ENCODE measurements at regions not wholly inside any gene's neighbourhood (a gene's known extent, or its start where the extent isn't known, plus 50 kb on each side); places are given as distances from the start of the nearest gene placed in this dataset.
"Not testable (repeated sequence)": the region's sequence is repeated elsewhere in the genome, so short reads cannot be mapped to it uniquely, and the experiment has no call there.

DNA sequence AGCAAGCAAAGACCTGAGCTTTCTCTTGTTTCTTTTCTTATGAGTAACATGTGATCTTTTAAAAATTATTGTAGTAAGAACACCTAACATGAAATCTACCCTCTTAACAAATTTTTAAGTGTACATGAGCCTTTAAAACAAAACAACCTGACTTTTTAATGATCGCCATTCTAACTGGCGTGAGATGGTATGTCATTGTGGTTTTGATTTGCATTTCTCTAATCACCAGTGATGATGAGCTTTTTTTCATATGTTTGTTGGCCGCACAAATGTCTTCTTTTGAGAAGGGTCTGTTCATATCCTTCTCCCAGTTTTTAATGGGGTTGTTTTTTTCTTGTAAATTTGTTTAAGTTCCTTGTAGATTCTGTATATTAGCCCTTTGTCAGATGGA is 73.7 kb upstream of the BMP2 start:
- not testable (repeated sequence) for DNase-seq (ENCODE audit: low read depth in 3 of 3, low spot score in 2 of 3)

DNA sequence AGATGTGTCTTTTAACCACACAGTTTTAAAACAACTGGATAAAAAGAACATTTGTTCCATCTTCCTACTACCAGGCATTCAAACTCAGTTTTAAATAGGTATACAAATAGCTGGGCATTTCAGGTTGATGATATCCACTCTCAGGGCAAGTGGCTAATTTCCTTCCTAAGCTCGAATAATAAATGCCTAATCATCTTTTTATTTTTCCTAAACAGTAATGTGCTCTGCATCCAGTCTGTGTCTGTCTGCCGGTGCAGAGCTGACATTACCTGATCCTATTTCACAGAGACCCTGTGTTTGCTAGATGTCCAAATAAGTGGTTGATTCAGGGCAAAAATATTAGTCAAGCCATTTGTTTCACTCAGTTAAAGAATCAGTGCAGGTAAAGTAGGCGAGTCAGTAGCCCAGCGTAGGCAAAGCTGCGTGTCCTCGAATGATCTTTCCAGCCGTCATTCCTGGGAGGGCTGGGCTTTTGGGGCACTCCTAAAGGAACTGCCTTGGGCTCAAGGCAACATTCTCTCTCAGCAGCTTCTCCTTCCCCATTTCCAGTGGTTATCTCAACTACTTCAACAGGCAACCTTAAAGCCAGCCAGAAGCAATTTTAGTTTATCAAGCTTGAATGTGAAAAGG is 74.2 kb upstream of the BMP2 start:
- DNase-seq (ENCODE audit: low read depth in 3 of 3, low spot score in 2 of 3): no peak

DNA sequence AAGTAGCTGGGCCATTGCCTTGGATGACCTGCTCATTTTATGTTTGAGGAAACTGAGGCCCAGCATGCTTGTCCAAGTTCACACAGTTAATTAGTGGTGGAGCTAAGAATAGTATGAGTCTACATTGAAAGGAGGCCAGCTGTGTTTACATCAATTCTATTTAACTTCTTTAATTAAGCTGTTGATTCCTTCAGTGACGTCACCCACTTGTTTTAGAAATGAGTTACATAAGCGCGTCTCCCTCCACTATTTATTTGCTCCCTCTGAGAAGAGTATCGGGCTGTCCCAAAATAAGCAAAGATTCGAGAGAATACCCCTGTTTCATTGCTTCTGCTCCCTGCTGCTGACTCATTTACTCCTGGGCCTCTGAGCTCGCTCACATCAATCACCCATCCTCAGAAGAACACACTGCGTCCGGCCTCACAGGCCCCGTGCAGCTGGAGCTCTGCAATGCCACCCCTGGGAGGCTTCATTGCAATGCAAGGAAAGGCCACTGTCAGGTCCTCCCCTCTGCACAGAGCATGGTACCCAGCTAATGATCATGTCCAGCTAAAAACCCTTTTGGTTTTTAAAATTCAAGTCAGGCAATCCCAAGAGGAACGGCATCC is 74.8 kb upstream of the BMP2 start:
- no peak for DNase-seq (ENCODE audit: low read depth in 3 of 3, low spot score in 2 of 3)

DNA sequence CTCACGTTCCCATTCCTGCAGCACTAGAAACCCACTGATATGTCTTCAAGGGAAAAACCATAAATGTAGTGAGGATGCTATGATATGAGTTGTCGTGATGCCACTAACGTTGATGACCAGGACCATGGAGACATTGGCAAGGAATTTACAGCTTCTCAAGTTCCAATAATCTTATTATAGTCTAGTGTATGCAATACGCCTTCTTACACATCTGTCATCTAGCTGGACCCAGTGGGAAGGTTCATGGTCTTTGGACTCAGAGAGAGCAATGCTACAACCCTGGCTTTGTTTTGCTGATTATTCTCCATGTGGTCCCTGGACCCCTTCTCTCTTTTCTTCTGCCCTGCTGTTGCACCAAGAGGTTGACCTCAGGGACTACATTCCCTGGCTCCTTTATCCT is 76.0 kb upstream of the BMP2 start:
- no peak for DNase-seq (ENCODE audit: low read depth in 3 of 3, low spot score in 2 of 3)

DNA sequence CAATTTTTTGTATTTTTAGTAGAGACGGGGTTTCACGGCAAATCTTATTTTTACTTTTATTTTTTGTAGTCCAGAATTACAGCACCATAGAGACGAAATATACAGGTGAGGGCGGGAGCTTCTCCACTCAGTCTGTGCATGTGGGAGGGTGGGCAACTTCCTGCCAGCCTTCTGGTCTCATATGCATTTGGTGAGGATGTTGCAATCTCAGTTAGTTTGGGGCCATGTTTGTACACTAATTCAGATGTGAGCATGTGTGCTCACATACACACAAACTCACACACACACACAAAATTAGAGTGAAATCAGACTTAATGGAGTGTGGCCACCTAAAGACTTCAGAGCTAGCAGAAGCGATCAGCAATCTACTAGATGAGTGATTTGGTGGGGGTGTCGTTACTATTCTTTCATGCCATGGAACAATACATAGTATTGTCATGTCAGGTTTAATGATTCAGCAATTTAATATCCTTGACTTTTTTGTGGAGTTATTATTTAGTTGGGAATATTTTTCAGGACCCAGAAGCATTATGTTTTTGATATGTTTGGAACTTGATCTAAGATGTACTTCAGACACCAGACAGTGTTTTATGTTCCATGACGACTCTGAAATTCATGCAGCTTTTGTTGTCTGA is 78.0 kb upstream of the BMP2 start:
- no peak for DNase-seq (ENCODE audit: low read depth in 3 of 3, low spot score in 2 of 3)

DNA sequence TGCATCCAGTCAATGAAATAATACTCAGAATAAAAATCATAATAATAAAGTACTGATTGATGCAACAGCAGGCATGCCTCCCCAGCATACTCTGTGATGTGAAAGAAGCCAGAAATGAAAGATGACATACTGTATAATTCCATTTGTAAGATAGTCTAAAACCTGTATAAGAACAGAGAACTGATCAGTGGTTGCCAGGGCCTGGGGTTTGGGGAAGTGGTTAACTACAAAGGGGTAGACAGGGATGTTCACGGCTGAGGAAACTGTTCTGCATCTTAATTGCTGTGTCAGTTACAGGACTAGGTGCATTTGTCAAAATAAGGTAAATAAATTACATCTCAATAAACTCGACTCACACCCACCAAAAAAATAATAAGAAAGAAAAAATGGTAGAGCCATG is 81.3 kb upstream of the BMP2 start:
- DNase-seq (ENCODE audit: low read depth in 3 of 3, low spot score in 2 of 3): no peak

DNA sequence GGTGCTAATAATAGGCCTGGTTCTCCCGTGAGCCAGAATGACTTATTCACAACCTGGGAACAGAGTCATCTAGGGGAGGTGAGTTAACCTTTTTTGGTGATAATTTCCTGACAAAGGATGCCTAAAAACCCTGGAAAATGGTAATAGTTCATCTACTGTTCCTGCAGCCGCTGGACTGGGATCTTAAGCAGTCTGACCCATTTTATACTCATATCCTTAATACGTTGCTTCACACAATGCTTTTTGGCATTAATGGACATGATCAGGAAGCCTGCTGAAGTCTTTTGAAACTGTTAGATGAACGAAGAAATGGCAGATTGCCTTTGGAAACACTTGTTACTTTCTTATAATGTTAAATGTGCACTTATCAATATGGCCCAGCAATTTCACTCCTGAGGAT is 81.9 kb upstream of the BMP2 start:
- DNase-seq (ENCODE audit: low read depth in 3 of 3, low spot score in 2 of 3): no peak

DNA sequence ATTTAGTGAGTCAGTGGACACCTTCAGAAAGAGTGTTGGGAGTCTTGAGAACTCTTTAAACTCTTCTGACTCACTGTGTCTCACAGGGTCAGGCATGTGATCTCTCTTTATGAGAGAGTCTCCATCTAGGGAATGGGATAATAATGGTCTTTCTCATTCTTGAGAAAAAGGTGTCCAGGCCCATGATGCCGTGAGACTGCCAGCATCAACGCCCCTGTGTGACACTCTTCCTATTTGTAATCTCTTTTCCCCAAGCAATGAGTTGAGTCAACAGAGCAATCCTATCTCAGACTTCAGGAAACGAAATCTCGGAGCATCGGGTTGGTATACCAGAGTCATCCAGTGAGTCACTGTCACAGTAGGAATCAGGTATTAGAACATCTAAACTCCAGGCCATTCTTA is 82.3 kb upstream of the BMP2 start:
- no peak for DNase-seq (ENCODE audit: low read depth in 3 of 3, low spot score in 2 of 3)

DNA sequence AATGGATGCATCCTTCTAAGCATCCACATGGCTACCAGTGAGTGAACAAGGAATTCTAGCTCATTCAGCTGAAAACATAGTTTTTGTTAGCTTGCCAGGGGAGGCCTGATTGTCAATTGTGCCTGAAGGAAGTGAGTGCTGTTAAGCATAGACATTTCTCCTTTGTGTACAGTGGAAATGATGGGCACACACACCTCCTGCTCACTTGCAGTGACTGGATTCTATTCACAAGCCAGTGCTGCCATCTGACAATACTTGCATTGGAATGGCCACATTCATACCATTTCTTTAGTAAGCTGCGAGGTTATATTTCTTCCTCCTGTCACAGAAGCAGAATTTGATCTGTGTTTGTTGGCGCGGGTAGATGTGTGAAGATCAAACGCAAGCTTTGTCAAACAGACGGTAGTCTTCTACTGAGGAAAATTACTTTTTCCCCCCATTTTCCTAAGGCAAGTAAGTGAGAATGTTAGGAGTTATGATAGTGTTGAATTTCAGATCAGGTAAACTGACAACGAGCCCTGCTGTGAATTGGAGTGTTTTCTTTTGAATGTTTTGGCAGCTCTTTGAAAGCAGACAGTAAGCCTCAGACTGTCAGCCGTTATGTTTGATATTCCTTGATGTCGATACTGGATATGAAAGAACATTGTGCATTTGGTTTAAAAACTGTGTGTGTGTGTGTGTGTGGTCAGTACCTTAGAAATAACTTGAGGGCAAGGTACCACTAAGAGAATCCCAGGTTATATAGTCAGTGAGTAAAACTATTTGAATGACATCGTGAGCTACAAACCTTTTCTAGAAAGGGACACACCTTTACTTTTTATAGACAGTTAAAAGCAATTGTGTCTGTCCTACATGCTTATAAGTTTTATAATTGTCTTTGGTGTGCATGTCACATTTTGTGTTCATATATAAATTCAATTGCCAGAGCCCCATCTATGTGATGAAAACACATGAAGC is 84.2 kb upstream of the BMP2 start:
- DNase-seq (ENCODE audit: low read depth in 3 of 3, low spot score in 2 of 3): no peak

DNA sequence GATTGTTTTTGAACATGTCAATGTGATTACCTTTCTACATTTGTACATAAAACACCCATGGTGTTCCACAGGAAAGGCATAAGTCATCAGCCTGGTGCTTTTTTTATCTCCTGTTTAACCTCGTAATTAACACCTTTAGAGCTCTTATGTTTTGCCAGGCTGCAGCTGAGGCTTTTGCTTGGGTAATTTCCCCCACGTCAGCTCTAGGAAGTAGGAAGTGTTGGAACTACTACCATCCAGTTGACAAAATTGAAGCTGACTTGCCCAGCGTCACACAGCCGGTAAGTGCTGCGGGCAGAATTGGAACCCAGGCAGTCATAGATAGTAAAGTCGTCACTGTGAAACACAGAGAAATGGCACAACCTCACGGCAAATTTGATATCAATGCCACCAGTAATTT is 86.6 kb upstream of the BMP2 start:
- DNase-seq (ENCODE audit: low read depth in 3 of 3, low spot score in 2 of 3): no peak

DNA sequence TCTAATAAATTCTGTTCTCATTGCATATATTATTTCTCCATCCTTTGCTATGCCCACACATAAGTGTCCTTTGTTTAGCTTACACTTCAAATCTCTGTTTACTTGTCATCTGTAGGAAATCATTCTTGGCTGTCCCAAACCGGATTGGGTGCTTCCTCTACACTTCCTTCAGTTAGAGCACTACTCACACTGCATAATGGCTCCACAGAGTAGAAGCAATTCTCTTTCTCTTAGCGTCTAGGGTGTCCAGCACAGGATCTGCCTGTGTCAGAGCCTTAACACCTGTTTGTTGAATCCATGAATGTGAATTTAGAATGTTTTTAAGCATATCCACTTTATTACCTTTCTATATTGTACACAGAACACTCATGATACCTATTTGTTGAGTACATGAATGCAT is 87.0 kb upstream of the BMP2 start:
- no peak for DNase-seq (ENCODE audit: low read depth in 3 of 3, low spot score in 2 of 3)

DNA sequence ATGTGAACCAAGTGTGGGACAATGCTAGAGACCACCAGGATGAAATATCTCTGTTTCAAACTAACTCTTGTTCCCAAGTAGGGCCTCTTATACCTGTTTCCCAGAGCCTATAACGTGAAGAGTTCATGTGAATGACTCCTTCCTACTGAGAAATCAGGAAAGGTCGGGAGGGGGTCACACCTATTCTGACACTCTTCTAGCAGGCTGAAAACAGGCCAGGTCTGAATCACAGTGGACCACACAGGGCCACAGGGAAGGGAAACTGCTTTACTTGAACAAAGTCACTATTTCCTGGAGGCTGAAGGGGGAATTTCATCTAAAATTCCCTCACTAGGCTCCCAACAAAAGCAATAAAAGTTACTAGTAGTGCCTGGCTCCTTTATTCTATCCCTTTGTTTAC is 88.4 kb upstream of the BMP2 start:
- DNase-seq (ENCODE audit: low read depth in 3 of 3, low spot score in 2 of 3): no peak

DNA sequence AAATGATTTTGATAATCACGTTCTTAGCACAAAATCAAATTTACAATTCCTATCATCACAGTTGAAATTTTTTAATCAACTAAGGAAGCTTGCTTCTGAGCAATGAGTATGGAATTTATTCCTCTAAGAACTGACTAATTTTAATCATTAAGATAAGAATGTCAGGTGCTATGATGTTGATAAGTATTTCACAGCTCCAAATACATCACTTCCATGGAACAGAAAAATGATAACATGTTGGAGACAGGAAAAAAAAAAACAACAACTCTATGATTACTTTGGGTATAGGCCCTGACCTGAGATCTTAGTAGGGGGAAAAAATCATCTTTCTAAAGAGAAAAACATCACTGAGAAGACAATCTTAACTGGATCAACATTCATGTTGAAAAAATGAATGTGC is 89.4 kb upstream of the BMP2 start:
- no peak for DNase-seq (ENCODE audit: low read depth in 3 of 3, low spot score in 2 of 3)

DNA sequence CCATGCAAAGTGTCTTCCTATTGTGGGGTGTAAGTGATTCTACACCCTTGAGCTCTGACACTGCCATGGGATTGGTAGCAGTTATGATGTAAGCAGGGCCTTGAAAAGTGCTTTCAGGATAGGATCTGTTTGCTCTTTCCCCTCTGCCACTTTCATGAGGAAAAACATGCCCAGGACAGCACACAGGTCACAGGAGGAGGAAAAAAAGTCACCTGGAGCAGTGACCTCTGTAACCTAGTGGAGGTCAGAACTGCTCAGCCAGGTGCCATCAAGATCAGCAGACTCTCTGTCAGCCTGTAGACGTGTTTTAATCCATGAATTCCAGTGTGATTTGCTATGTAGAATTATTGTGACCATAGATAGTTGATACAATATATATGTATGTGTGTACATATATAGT is 92.7 kb upstream of the BMP2 start:
- no peak for DNase-seq (ENCODE audit: low read depth in 3 of 3, low spot score in 2 of 3)

DNA sequence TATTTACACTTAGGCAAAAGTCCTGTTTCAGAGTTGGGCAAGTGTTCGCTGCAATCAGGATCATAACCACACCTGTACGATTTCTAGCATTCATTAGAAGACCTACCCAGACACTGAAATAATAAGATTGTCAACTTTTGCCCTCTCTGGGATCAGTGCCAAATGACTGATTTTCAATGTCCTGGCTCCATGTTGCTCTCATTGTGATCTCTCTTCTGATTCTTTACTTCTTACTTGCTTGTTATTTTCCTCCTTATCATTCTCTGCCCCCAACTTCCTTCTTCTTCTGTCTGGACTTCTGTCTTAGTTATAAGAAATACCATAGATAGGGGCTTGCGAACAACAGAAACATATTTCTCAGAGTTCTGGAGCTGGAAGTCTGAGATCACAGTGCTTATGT is 94.4 kb upstream of the BMP2 start:
- DNase-seq (ENCODE audit: low read depth in 3 of 3, low spot score in 2 of 3): no peak

DNA sequence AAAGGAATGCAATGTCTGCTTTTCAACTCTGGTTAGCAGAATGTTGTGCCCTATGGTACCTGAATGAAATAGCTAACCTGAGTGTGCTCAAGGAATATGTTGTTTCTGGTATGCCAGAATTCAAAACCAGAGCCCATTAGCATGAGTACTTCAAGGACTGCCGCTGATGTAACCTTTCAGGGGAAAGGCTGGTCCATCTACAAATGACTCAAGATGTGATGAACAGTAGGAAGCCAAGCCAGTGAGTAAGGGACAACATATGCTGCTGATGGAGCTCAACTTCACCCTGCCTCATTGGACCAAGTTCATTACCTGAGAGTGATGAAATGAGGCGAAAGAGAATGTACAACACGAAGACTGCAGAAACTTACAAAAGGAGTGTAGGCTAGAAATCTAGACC is 95.7 kb upstream of the BMP2 start:
- no peak for DNase-seq (ENCODE audit: low read depth in 3 of 3, low spot score in 2 of 3)

DNA sequence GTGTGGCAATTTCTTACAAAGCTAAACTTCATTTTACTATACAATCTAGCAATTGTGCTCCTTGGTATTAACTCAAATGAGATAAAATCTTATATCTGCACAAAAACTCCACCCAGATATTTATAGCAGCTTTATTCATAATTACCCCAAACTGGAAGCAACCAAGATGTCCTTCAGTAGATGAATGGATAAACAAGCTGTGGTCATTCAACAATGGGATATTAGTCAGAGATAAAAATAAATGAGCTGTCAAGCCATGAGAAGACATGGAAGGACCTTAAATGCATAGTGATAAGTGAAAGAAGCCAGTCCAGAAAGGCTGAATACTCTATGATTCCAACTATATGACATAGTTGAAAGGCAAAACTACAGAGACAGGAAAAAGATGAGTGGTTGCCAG is 98.9 kb upstream of the BMP2 start:
- no peak for DNase-seq (ENCODE audit: low read depth in 3 of 3, low spot score in 2 of 3)

DNA sequence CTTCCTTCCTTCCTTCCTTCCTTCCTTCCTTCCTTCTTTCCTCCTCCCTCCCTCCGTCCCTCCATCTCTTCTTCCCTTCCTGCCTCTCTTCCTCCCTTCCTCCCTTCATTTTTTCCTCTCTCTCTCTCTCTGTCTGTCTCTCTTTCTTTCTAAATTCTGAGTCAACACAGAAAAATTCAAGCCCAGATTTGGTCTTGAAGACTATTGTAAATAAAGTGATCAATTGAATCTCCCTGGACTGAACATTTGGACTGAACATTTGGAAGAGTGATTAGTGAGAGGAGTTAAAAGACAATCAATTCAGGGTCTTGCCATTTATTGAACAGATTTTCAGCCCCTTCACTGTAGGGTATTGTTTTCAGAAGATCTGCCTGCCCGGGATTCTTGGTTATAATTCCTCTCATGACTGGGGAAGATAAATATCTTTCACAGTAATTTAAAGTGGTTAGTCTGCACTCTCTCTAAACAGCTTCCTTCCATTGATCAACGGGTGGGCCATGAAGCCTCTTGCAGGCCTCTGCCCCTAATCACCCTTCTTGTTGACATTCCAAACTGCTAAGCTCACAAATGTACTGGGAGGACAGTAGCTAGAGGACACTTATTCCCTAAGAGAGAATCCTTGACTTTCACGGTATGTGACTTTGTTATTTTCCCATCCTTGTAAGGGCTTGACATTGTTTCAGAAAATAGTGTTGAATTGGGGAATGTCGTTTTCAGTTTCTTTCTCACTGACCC is 101.7 kb upstream of the BMP2 start:
- DNase-seq (ENCODE audit: low read depth in 3 of 3, low spot score in 2 of 3): no peak

DNA sequence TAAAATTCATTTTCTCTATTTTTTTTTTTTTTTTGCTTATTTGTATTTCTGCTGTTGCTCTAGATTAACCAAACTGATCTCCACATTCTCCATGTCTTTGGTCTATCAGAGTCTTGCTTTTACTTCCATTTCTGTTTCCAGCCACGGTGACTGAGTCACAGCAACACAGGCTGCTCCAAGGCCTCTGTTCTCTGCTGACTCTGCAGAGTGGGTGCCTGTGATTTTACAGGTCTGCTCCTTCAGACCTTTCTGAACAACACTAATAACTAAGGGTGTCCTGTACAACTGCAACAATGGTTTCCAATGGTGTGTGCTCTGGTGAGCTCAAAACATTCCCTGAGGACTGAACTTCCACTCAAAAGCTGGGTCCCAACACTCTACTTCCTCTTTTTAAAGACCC is 102.3 kb upstream of the BMP2 start:
- DNase-seq (ENCODE audit: low read depth in 3 of 3, low spot score in 2 of 3): no peak

DNA sequence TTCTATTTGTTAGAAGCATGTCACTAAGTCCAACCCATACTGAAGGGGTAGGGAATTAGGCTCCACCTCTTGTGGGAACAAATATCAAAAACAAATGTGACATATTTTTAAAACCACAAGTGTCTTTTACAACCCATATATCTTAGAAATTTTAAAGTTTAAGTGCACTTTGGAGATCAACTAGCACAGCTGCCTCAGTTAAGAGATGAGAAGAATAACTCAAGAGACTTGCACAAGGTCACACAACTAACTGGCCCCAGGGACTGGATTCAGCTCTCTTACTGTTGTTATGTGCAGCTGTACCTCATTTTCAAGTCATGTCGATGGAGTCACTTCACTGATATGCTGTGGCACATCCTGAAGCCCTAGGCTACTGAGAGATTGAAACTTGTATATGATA is 102.9 kb upstream of the BMP2 start:
- no peak for DNase-seq (ENCODE audit: low read depth in 3 of 3, low spot score in 2 of 3)
